Skeletal muscle cell (primary cell): ENCODE measurements at regions not wholly inside any gene's neighbourhood (a gene's known extent, or its start where the extent isn't known, plus 50 kb on each side); places are given as distances from the start of the nearest gene placed in this dataset.

Experiments
- DNase-seq: peaks from one replicate; pipeline ENCODE4 v3.0.0-alpha.2; 2010; ENCODE audit warnings: low read depth
- H3K4me3 ChIP-seq: 2 replicates; pipeline ENCODE4 v1.5.1; 2011; ENCODE audit warnings: low read depth, mild to moderate bottlenecking, control low read depth, low read length, moderate library complexity

DNA sequence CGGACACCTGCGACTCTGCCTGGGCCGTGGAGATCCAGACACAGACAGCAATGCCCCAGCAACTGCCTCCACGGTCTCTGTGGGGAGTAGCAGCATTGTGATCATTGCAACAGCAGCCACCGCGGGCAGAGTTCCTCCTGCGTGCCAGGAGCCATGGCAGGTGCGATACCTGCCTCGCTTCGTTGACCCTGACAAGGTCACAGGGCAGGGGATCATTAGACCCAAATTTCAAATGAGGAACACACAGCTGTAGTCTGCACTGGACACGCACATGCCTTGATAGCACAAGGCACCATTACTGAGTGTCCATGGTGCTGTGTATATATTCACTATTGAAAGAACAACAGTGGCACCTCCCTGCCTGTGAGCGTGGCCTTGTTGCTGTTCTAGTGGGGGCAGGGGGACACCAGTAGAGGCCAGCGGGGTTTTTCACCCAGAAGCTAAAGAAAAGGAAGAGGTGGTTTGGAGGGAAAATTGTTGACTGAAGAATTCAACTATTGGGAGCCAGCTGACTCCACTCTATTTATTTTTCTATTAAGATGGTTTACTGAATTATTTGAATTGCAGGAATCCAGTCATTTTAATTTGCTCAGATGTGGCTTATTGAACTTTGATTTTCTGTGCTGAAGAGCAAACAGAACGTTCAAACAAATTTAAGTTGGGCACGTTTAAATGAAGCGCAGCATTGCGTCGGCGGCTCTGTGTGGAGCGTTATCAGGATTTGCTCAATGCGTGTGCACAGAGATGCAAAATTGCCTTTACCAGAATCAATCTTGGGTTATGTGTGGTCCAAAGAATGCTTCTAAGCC is 60.2 kb upstream of the RPS6KA2 start:
- no peak for DNase-seq
- H3K4me3 ChIP-seq: no peak overlapping the region

GRCh38 chr6:166686317-166686716 is 59.3 kb upstream of the RPS6KA2 start:
- H3K4me3 ChIP-seq: no peak overlapping the region
- DNase-seq: no peak

DNA sequence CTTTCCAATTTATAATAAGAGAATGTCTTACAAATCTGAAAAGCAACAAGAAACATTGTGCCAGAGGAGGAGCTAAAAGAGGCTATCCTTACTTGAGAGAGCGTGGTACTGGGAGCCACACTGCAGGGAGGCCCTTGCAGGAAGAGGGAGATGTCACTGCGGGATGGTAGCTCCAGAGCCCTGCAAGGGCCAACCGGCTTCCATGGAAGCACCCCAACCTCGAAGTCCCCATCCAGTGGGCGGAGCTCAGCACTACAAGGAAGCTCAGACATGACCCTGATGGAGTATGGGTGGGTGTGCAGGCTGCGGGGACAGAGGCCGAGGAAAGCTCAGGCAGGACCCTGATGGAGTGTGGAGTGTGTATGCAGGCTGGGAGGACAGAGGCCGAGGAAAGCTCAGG is 57.8 kb upstream of the RPS6KA2 start:
- no peak overlapping the region for H3K4me3 ChIP-seq
- no peak for DNase-seq

DNA sequence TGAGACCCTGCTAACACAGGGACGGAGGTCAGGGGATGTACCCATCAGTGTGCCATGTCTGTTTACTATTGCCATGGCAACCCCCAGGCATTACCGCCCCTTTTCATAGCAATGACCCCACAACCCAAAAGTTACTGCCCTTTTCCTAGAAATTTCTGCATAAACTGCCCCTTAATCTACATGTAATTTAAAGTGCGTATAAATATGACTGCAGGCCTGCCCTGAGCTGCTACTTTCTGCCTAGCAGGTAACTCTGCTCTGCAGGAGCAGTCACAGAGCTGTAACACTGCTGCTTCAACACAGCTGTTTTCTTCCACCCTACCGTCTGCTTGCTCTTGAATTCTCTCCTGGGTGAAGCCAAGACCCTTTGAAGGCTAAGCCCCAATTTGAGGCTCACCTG is 57.1 kb upstream of the RPS6KA2 start:
- DNase-seq: no peak
- no peak overlapping the region for H3K4me3 ChIP-seq

- DNase-seq: no peak
- no peak overlapping the region for H3K4me3 ChIP-seq
Observed at GRCh38 chr6:166683477-166683876, 56.4 kb upstream of the RPS6KA2 start.

DNA sequence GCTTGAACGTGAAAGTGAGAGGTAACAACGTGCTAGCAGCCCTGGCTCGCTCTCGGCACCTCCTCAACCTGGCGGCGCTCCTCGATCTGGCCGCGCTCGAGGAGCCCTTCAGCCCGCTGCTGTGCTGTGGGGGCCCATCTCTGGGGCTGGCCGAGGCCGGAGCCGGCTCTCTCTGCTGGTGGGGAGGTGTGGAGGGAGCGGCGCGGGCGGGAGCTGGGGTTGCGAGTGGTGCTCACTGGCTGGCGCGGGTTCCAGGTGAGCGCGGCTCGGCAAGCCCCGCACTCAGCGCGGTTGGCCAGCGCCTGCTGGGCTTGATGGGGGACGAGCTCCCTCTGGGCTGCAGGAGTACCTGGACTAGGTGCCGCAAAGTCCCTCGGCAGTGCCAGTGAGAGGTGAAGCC is 52.5 kb upstream of the RPS6KA2 start:
- no peak overlapping the region for H3K4me3 ChIP-seq
- no peak for DNase-seq

DNA sequence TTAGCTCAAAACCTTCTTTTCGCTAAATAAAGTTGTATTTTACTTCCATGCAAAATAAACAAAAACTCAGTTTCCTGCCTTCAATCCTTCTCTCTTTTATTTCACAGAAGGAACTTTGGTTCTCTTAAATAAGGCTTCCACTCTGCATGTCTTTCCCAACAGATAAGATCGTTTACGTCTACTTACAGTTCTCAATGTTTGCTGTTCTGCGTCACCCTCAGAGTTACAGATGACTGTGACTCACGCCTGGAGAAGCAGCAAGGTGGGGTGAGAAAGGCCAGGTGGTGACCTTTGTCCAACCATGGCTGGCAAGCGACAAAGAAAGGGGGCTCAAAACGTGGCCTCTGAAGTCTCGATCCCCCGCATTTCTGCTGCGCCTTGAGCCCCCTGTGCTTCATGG is 51.4 kb upstream of the RPS6KA2 start:
- DNase-seq: no peak
- no peak overlapping the region for H3K4me3 ChIP-seq

- no peak for DNase-seq
- no peak overlapping the region for H3K4me3 ChIP-seq
Observed at GRCh38 chr6:166677941-166678340, 50.9 kb upstream of the RPS6KA2 start.
